ENCODE measurements at regions not wholly inside any gene's neighbourhood (a gene's known extent, or its start where the extent isn't known, plus 50 kb on each side); places are given as distances from the start of the nearest gene placed in this dataset.
"Not testable (repeated sequence)": the region's sequence is repeated elsewhere in the genome, so short reads cannot be mapped to it uniquely, and the experiment has no call there.

DNA sequence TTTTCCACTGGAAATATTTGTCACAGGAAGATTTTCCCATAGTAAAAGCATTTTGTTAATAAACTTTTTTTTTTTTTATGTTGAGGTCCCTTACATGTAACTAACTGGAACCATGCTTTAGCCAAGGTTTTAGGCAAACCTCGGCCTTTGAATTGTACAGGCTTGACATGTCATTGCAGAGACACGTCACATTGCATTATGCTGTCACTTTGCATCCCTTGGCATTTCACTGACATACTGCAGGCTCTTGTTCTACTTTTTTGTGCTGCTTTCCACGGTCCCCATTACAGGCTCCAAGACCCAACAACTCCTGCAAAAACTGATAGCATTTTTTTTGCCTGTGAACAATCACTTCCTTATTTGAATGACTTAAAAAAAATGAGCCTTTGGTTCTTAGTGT lies 724.3 kb downstream of the TTLL7 start:
- H3K27me3 Mint-ChIP-seq; H3K4me1 ChIP-seq (ENCODE audit: control insufficient read depth in 1 of 2, extremely low read depth in 1 of 2, insufficient read depth in 2 of 2, low read length in 2 of 2); H3K4me3 ChIP-seq (ENCODE audit: control insufficient read depth in 1 of 2, extremely low read depth in 1 of 2, low read length in 1 of 2); H3K4me3 Mint-ChIP-seq; H3K36me3 Mint-ChIP-seq; H3K4me1 Mint-ChIP-seq; POLR2A ChIA-PET; H3K9me3 Mint-ChIP-seq; H3K36me3 ChIP-seq (ENCODE audit: control insufficient read depth in 2 of 2, extremely low read depth in 1 of 2, insufficient read depth in 1 of 2, low read length in 1 of 2); ATAC-seq (replicated peaks in 1 of 4); H3K9me3 ChIP-seq; H3K27ac ChIP-seq (ENCODE audit: low read length); CTCF ChIA-PET; DNase-seq; H3K27me3 ChIP-seq (replicated peaks in 1 of 2; ENCODE audit: control insufficient read depth in 2 of 2, extremely low read depth in 1 of 2, insufficient read depth in 2 of 2, low read length in 1 of 2); H3K27ac Mint-ChIP-seq: not testable (repeated sequence)
- no CpG with 5 or more reads among the region's 3 CpGs for WGBS (ENCODE audit: insufficient coverage)

DNA sequence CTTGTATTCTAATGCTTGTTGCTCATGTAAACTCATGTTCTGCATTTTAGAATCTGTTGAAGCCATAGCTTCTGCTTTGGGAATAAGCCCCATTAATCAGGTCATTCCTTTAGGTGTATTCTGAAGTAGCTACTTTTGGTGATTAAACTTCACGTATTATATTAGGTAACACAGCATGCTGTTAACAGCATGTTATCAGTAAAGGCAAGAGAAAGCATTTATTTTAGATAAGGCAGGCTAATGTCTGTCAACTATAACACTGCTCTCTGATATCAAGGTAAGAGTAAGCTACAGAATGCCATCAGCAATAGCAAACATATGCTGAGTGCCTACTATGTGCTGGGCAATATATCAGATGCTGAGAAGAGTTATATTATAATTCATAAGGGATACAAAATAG lies 726.4 kb downstream of the TTLL7 start:
- POLR2A ChIA-PET; H3K9me3 ChIP-seq; H3K36me3 ChIP-seq (ENCODE audit: control insufficient read depth in 2 of 2, extremely low read depth in 1 of 2, insufficient read depth in 1 of 2, low read length in 1 of 2); DNase-seq; ATAC-seq (replicated peaks in 1 of 4); H3K27me3 ChIP-seq (replicated peaks in 1 of 2; ENCODE audit: control insufficient read depth in 2 of 2, extremely low read depth in 1 of 2, insufficient read depth in 2 of 2, low read length in 1 of 2); CTCF ChIA-PET; H3K4me3 Mint-ChIP-seq; H3K27ac Mint-ChIP-seq; H3K9me3 Mint-ChIP-seq; H3K4me3 ChIP-seq (ENCODE audit: control insufficient read depth in 1 of 2, extremely low read depth in 1 of 2, low read length in 1 of 2); H3K27ac ChIP-seq (ENCODE audit: low read length); H3K27me3 Mint-ChIP-seq; H3K36me3 Mint-ChIP-seq; H3K4me1 Mint-ChIP-seq; H3K4me1 ChIP-seq (ENCODE audit: control insufficient read depth in 1 of 2, extremely low read depth in 1 of 2, insufficient read depth in 2 of 2, low read length in 2 of 2): not testable (repeated sequence)
- WGBS (ENCODE audit: insufficient coverage) = no CpG with 5 or more reads among the region's 1 CpG

DNA sequence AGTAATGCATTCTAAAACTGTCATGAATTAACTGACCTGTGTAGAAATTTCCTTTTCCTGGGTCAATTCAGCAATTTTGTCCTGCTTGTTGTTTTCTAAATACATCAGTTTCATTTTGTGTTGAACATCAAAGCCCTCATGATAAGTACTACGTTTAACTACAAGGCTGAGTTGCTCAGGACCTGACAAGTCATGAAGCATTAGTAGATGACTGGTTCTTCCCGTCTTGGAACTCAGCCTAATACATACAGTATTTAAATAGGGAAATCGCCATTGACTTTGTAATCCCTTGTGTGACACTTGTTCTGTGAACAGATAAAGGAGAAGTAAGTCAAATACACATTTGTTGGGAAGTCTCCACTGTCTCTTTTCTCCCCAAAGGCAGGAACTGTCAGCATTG lies 727.1 kb downstream of the TTLL7 start:
- H3K9me3 Mint-ChIP-seq; CTCF ChIA-PET; DNase-seq; H3K27ac Mint-ChIP-seq; H3K36me3 ChIP-seq (ENCODE audit: control insufficient read depth in 2 of 2, extremely low read depth in 1 of 2, insufficient read depth in 1 of 2, low read length in 1 of 2); H3K36me3 Mint-ChIP-seq; H3K27ac ChIP-seq (ENCODE audit: low read length); H3K4me3 ChIP-seq (ENCODE audit: control insufficient read depth in 1 of 2, extremely low read depth in 1 of 2, low read length in 1 of 2); H3K4me1 Mint-ChIP-seq; H3K4me1 ChIP-seq (ENCODE audit: control insufficient read depth in 1 of 2, extremely low read depth in 1 of 2, insufficient read depth in 2 of 2, low read length in 2 of 2); H3K27me3 ChIP-seq (replicated peaks in 1 of 2; ENCODE audit: control insufficient read depth in 2 of 2, extremely low read depth in 1 of 2, insufficient read depth in 2 of 2, low read length in 1 of 2); H3K4me3 Mint-ChIP-seq; H3K9me3 ChIP-seq; H3K27me3 Mint-ChIP-seq; POLR2A ChIA-PET; ATAC-seq (replicated peaks in 1 of 4): not testable (repeated sequence)
- no CpG with 5 or more reads among the region's 3 CpGs for WGBS (ENCODE audit: insufficient coverage)

DNA sequence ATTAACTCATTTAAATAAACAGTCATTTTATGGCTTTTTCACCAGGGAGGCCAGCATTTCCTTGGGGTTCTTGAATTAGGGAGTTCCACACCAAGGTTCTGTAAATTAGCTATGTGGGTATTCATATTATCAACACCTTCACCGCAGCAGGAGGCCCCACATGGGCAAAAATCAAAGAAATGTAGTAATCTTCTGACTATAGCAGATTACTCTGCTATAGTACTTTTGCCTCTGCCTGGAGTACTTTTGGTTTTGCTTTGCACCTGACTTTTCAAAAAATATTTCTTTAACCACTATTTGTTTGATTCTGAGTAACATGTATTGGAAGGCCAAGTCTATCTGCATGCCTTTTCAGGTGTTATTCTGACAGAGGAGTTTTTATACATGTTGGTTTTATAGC lies 728.1 kb downstream of the TTLL7 start:
- DNase-seq; H3K4me3 Mint-ChIP-seq; H3K27ac Mint-ChIP-seq; H3K4me1 Mint-ChIP-seq; ATAC-seq (replicated peaks in 1 of 4); H3K36me3 ChIP-seq (ENCODE audit: control insufficient read depth in 2 of 2, extremely low read depth in 1 of 2, insufficient read depth in 1 of 2, low read length in 1 of 2); H3K9me3 ChIP-seq; POLR2A ChIA-PET; H3K4me1 ChIP-seq (ENCODE audit: control insufficient read depth in 1 of 2, extremely low read depth in 1 of 2, insufficient read depth in 2 of 2, low read length in 2 of 2); H3K27me3 Mint-ChIP-seq; H3K27ac ChIP-seq (ENCODE audit: low read length); H3K36me3 Mint-ChIP-seq; H3K9me3 Mint-ChIP-seq; H3K27me3 ChIP-seq (replicated peaks in 1 of 2; ENCODE audit: control insufficient read depth in 2 of 2, extremely low read depth in 1 of 2, insufficient read depth in 2 of 2, low read length in 1 of 2); CTCF ChIA-PET; H3K4me3 ChIP-seq (ENCODE audit: control insufficient read depth in 1 of 2, extremely low read depth in 1 of 2, low read length in 1 of 2): not testable (repeated sequence)
- whole genome bisulfite sequencing (ENCODE audit: insufficient coverage) = no CpG with 5 or more reads among the region's 1 CpG

DNA sequence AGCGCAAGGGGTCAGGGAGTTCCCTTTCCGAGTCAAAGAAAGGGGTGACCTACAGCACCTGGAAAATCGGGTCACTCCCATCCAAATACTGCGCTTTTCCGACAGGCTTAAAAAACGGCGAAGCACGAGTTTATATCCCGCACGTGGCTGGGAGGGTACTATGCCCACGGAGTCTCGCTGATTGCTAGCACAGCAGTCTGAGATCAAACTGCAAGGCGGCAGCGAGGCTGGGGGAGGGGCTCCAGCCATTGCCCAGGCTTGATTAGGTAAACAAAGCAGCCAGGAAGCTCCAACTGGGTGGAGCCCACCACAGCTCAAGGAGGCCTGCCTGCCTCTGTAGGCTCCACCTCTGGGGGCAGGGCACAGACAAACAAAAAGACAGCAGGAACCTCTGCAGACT lies 735.1 kb downstream of the TTLL7 start:
- H3K4me1 Mint-ChIP-seq; ATAC-seq (replicated peaks in 1 of 4); H3K27me3 Mint-ChIP-seq; H3K36me3 ChIP-seq (ENCODE audit: control insufficient read depth in 2 of 2, extremely low read depth in 1 of 2, insufficient read depth in 1 of 2, low read length in 1 of 2); CTCF ChIA-PET; H3K4me3 Mint-ChIP-seq; POLR2A ChIA-PET; H3K27ac ChIP-seq (ENCODE audit: low read length); H3K27me3 ChIP-seq (replicated peaks in 1 of 2; ENCODE audit: control insufficient read depth in 2 of 2, extremely low read depth in 1 of 2, insufficient read depth in 2 of 2, low read length in 1 of 2); H3K36me3 Mint-ChIP-seq; H3K4me1 ChIP-seq (ENCODE audit: control insufficient read depth in 1 of 2, extremely low read depth in 1 of 2, insufficient read depth in 2 of 2, low read length in 2 of 2); DNase-seq; H3K9me3 Mint-ChIP-seq; H3K9me3 ChIP-seq; H3K4me3 ChIP-seq (ENCODE audit: control insufficient read depth in 1 of 2, extremely low read depth in 1 of 2, low read length in 1 of 2); H3K27ac Mint-ChIP-seq: not testable (repeated sequence)
- WGBS (ENCODE audit: insufficient coverage) = 97% methylated on average over 10 of the region's 14 CpGs

DNA sequence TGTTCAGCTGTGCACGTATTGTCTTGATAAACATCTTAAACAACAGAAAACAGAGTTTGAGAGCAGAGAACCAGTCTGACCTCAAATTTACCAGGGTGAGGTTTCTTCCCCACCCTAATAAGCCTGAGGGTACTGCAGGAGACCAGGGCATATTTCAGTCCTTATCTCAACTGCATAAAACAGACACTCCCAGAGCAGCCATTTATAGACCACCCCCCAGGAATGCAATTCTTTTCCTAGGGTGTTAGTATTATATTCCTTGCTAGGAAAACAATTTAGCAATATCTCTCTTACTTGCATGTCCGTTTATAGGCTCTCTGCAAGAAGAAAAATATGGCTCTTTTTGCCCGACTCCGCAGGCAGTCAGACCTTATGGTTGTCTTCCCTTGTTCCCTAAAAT lies 747.2 kb downstream of the TTLL7 start:
- H3K4me1 Mint-ChIP-seq; H3K27ac Mint-ChIP-seq; H3K36me3 Mint-ChIP-seq; H3K27ac ChIP-seq (ENCODE audit: low read length); CTCF ChIA-PET; H3K9me3 ChIP-seq; H3K27me3 ChIP-seq (replicated peaks in 1 of 2; ENCODE audit: control insufficient read depth in 2 of 2, extremely low read depth in 1 of 2, insufficient read depth in 2 of 2, low read length in 1 of 2); POLR2A ChIA-PET; H3K4me3 ChIP-seq (ENCODE audit: control insufficient read depth in 1 of 2, extremely low read depth in 1 of 2, low read length in 1 of 2); H3K36me3 ChIP-seq (ENCODE audit: control insufficient read depth in 2 of 2, extremely low read depth in 1 of 2, insufficient read depth in 1 of 2, low read length in 1 of 2); H3K4me1 ChIP-seq (ENCODE audit: control insufficient read depth in 1 of 2, extremely low read depth in 1 of 2, insufficient read depth in 2 of 2, low read length in 2 of 2); ATAC-seq (replicated peaks in 1 of 4); DNase-seq; H3K4me3 Mint-ChIP-seq; H3K27me3 Mint-ChIP-seq: not testable (repeated sequence)
- H3K9me3 Mint-ChIP-seq = peaks cover 0 to 18% (median 13%) of the 10 kb centered on the region in 3 donors
- WGBS (ENCODE audit: insufficient coverage) = 80% methylated on average over 1 of the region's 4 CpGs

DNA sequence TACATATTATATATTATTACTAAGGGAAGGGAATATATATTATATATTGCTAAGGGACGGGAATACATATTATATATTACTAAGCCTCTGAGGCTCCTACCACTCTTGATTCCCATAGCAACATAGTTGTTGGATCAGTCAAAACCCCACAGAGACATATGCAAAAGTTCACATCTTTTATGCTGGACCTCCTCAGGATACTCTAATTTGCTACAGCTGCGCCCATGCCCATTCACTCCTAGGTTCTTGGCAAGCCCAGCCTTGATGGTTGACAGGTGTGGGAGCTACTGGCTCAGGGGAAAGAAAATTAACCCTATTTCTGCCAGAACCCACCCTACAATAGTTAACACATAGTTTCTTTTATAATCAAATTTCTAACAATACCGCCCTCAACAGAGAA lies 752.2 kb downstream of the TTLL7 start:
- H3K36me3 Mint-ChIP-seq; H3K4me3 Mint-ChIP-seq; ATAC-seq (replicated peaks in 1 of 4); H3K9me3 ChIP-seq; POLR2A ChIA-PET; H3K36me3 ChIP-seq (ENCODE audit: control insufficient read depth in 2 of 2, extremely low read depth in 1 of 2, insufficient read depth in 1 of 2, low read length in 1 of 2); H3K4me3 ChIP-seq (ENCODE audit: control insufficient read depth in 1 of 2, extremely low read depth in 1 of 2, low read length in 1 of 2); H3K27ac ChIP-seq (ENCODE audit: low read length); H3K4me1 ChIP-seq (ENCODE audit: control insufficient read depth in 1 of 2, extremely low read depth in 1 of 2, insufficient read depth in 2 of 2, low read length in 2 of 2); H3K27ac Mint-ChIP-seq; DNase-seq; H3K9me3 Mint-ChIP-seq; H3K4me1 Mint-ChIP-seq; CTCF ChIA-PET; H3K27me3 Mint-ChIP-seq; H3K27me3 ChIP-seq (replicated peaks in 1 of 2; ENCODE audit: control insufficient read depth in 2 of 2, extremely low read depth in 1 of 2, insufficient read depth in 2 of 2, low read length in 1 of 2): not testable (repeated sequence)
- no CpG with 5 or more reads among the region's 3 CpGs for WGBS (ENCODE audit: insufficient coverage)

All from T-cell (primary cell).